ENCODE measurements at regions not wholly inside any gene's neighbourhood (a gene's known extent, or its start where the extent isn't known, plus 50 kb on each side); places are given as distances from the start of the nearest gene placed in this dataset.
"Not testable (repeated sequence)": the region's sequence is repeated elsewhere in the genome, so short reads cannot be mapped to it uniquely, and the experiment has no call there.

DNA sequence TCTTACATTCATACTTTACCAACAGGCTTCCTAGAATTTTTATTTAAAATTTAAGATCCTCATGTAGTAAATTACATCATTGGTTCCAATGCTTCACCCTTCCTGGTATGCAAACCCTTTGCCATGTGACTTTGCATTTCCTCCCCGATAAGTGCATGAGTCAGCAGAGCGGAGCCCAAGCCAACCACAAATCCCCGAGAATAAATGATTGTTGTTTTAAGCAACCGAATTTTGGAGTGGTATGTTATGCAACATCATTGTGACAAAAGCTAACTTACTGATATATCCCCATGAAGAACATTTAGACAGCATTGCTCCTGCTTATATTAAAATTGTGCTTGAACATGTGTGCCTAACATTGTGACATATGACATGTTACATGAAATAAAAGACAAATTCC is 199.4 kb upstream of the DDX53 start:
- peak; percentile 75 for DNase-seq (ENCODE audit: low read depth)

DNA sequence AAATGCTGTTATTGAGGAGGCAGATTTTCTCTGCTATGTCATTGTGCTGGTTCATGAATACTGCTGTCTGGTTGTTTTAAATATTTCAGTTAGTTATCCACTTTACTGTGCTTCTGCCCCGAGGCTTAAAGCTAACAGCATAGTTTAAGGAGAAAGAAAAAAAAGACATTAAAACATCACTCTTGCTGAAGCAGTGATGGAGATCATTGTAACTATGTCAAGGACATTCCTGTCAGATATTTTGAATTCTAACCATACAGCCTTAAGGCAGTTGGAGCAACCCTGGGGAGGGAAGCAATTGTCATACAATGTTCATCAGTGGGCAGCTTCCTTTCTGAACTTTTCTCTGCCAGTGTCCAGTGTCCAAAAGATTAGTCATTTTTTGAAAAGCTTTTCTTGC is 199.0 kb upstream of the DDX53 start:
- no peak for DNase-seq (ENCODE audit: low read depth)

DNA sequence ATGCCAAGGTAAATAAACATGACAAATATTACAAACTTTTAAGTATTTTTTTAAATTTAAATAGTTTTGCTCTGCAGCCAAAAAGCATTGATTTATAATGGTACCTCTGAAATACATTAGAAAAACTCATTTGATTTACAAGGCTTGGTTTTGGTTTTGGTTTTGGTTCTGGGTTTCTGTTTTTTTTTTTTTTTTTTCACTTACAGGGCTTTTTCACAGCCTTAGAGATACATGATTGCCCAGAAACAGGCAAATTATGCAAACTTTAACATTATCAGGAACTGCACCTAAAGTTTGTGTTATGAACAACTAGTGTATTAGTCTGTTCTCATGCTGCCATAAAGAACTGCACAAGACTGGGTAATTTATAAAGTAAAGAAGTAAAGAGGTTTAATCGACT is 196.4 kb upstream of the DDX53 start:
- DNase-seq (ENCODE audit: low read depth) = no peak

DNA sequence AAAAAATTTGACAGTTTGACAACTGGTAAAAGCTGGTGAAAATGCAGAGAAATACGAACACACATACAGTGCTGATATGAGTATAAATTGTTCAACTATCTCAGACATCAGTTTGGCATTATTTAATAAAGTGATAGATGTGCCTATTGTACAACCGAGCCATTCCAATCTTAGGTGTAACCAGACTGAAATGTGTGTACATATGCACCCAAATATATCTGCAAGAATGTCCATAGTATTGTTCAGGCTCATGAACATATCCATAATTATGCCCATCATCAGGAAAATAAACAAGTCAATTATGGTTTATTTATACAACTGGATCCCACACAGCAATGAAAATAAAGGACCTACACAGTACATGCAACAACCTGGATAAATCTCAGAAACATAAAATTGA is 188.9 kb upstream of the DDX53 start:
- DNase-seq (ENCODE audit: low read depth) = no peak

DNA sequence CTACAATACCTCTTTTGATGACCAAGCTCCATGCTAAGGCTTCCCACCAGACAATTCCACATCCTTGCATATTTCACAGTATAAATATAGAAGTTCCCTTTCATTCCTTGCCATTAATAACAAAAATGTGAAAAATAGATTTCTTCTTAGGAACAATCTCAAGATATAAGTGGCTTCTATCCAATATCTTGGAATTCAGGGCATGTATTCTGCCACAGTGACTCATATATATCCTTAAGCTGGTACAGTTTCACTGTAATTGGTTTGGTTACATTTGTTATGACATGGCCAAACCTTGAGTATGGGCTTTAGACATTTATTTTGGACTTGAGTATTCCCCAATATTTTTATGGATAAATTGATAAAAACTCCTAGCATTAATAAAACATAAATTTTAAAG is 181.7 kb upstream of the DDX53 start:
- DNase-seq (ENCODE audit: low read depth) = no peak

DNA sequence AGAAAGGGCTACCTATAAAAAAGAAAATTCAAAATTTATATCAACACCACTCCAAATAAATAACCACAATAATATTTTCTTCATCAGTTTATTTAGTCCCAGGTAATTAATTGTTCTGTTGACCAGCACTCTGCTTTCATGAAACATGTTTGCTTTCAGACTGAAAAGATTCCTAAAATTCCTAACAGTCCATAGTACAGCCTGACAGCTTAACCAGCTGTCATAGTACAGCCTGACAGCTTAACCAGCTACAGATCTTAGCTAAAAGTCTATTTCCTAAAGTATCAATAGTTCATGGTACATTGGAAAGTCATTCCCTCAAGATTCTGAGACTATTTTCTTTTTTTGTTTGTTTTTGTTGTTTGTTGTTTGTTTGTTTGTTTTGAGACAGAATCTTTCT is 144.1 kb upstream of the DDX53 start:
- no peak for DNase-seq (ENCODE audit: low read depth)

DNA sequence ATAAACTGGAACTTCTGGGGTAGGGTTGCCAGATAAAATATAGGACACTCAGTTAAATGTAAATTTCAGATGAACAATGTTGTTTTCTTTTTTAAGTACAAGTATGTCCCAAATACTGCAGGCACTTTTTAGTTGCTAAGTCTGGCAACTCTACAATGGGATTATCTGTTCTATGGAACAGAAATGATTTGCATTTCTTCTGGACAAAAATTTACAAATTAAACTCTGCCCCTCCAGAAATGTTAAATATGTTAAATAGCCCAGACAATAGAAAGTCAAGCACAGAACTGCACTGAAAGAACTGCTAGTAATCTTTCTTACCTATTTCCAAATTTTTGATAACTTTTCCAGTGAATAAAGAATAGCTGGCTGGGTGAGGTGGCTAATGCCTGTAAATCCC is 140.1 kb upstream of the DDX53 start:
- DNase-seq (ENCODE audit: low read depth) = no peak

DNA sequence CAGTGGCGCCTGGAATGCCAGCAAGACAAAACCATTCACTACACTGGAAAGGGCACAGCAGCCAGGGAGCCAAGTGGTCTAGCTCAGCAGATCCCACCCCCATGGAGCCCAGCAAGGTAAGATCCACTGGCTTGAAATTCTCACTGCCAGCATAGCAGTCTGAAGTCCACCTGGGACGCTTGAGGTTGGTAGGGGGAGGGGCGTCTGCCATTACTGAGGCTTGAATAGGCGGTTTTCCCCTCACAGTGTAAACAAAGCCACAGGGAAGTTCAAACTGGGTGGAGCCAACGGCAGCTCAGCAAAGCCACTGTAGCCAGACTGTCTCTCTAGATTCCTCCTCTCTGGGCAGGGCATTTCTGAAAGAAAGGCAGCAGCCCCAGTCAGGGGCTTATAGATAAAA is 133.0 kb upstream of the DDX53 start:
- DNase-seq (ENCODE audit: low read depth) = not testable (repeated sequence)

DNA sequence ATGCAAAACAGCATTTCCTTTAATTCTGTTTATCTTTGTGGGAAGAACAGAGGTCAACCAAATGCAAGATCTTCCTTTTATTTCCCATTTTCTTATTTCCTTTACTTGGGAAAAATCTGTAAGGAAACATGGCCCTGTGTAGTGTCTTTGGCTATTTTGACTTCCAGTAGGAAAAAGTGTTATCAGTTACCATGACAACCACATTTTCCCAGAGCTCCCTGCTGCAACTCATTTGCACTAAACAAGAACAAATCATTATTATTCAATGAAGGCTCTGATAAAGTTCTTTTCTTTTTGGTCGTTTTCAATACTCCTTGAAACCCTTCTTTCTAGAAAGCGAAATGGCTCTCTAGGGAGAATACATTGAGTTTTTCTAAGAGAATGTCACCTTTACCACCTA is 117.2 kb upstream of the DDX53 start:
- no peak for DNase-seq (ENCODE audit: low read depth)

DNA sequence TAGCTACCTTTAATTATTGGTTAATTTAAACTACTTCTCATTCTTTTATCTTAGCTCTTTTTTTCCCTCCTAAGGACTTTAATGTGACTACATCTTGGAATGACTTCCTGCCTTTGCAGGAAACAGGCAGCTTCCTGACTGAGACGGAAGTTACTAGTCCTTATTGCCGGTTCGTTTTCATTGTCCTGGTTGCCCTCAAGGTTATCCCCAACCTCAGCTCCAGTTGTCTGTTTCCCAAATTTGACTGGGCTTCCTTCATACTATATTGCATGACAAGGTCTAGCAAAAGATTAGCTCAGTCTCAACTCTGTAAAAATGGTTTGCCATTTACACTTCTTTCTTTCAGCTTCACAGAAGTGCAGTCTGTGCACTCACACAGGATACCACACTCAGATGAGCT is 109.9 kb upstream of the DDX53 start:
- DNase-seq (ENCODE audit: low read depth) = no peak

DNA sequence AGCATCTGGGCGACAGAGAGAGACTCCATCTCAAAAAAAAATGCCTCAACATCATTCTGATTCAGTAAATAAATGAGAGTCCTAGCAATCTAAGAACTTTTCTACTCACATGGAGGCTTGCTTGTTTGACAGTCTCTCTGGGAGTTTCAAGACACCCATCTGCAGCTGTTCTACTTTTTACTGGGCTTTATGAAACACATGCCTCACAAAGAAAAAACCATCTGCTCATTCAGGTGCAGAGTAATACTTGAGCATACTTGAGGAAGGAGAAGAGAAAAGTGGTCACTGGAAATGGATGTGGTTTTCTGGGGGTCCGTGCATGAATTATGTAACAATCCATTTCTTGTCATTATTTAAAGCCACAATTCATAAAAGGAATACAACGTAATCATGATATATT is 87.1 kb upstream of the DDX53 start:
- no peak for DNase-seq (ENCODE audit: low read depth)

DNA sequence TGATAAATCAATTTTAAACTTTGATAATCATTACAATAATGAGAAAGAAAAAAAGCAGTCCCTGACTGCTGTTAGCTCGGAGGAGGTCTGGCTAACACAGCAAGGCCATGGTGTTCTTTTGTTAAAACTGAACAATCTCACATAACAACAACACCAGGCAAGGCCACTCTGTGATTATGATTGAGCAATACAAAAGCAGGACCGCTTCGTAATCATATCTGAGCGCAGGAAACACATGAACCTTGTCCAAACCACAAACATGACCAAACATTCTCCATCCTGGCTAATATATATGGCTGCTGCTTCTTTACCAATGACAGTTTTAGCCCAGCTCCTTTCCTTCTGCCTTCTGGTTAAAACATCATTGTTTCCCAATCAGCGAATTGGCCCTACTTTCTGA is 76.8 kb upstream of the DDX53 start:
- no peak for DNase-seq (ENCODE audit: low read depth)

DNA sequence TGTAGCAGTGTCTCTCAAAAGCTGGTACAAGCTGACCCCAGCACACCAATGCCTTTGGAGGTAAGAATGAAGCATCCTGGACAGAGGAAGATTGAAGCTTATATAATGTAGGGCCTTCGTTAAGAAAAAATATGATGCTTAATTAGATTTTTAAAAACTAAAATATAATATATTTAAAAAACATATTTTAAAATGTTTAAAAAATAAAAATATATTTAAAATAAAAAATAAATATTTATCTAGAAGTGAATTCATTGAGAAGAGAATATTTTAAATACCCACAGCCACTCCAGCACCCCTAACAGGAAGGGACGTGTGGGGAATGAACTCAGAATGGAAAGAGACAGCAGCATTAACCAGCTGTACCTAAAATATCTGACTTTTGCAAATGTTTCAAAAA is 65.1 kb upstream of the DDX53 start:
- no peak for DNase-seq (ENCODE audit: low read depth)

DNA sequence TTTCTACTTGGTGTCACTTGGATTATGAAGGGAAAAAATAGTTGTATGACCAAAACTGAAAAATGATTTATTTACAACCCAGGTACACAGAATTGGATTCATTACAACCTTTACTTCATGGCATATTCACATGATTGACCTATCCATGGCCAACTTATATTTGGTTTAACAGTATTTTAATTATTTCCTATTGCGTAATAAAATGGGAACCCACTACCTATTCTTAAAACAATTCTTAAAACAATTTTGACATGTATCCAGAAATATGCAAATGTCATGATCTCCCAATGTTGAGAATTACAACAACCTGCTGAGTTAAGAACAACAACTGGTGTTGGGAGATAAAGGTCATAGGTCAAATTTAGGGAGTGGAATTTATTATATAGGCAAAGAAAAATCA is 54.8 kb upstream of the DDX53 start:
- no peak for DNase-seq (ENCODE audit: low read depth)
